Fibroblast of skin of scalp (primary cell): ENCODE measurements at regions not wholly inside any gene's neighbourhood (a gene's known extent, or its start where the extent isn't known, plus 50 kb on each side); places are given as distances from the start of the nearest gene placed in this dataset.

ENCODE experiments used
- DNase-seq: peaks from one replicate; pipeline ENCODE4 v3.0.0-alpha.2; 2013

DNA sequence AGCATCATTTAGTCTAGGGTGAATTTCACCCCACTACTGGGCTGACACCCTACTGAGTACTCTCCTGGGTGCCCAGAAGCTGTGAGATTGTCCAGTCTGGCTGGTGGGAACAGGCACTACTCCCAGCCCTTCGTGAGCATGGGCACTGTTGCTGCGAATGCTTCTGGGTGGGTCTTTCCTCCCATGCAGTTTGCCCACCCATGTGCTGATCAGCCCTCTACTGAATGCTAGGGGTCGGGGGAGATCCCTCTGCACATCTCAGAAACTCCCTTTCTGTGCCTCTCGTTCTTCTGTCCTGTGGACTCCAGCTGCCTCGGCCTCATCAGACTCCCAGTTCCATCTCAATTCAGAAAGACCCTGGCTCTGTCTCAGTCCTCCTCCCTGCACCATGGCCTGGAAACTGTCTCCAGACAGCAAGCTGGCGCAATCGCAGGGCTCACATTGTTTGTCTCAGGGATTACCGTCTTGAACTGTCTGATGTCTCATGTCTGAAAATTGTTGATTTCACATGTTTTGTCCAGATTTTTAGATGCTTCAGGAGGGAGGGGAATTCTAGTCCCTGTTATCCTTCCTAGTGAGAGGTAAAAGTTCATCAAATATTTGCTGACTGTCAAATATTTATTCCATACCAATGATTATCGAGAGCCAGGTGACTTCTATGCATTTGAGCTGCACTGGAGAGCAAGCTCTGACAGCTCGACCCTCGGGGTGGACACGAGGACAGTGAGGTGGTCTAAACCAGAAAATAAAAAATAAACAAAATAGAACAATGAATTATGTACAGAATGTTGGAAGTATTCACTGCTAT lies 316.6 kb upstream of the RTL1 start:
- DNase-seq, result no peak

DNA sequence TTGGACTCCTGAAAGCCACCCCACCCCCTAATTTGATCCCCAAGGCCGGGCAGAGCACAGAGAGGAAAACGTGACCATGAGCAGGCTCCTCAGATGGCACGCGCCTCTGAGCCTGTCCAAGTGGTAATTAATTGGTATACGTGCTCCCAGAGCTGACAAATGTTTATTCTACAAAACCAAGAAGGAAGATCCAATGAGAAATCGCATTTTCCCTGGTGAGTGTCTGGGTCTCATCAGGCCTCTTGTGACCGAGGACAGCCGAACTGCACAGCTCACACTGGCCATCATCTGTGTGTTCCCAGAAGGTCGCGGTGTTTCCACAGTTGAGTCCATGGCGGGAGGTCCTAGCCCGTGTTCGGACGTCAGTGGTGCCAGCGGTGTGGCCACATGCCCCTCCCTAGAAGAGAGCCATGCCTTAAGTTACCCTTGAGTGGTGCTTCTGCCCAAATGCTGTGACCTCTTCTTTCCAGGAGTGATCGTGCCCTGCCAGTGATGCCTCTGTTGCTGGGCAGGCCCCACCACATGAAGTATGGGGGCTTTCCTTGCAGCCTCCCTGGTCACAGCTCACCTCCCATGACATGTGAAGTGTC lies 317.5 kb upstream of the RTL1 start:
- DNase-seq, result no peak

DNA sequence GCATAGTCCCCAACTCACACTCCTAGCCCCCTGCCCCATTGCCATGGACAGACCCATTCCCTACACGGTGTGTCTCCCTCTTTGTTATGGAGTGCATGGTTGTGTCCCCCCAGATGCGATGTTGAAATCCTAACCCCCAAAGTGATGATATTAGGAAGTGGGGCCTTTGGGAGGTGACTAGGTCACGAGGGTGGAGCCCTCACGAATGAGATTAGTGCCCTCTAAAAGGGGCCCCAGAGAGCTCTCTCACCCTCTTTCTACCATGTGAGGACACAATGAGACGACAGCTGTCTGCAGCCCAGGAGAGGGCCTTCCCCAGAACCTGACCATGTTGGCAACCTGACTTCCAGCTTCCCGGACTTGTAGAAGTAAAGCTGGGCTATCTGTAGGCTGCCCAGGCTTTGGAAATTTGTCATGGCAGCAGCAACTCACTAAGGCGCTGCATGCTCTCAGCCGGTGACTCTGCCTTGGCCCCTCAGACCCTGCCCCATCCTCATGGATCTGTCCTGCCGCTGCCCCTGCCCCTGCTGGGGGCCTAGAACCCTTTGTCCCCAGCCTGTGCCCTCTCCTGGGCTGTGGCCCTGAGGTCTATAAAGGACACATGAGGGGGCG lies 318.1 kb upstream of the RTL1 start:
- no peak for DNase-seq

DNA sequence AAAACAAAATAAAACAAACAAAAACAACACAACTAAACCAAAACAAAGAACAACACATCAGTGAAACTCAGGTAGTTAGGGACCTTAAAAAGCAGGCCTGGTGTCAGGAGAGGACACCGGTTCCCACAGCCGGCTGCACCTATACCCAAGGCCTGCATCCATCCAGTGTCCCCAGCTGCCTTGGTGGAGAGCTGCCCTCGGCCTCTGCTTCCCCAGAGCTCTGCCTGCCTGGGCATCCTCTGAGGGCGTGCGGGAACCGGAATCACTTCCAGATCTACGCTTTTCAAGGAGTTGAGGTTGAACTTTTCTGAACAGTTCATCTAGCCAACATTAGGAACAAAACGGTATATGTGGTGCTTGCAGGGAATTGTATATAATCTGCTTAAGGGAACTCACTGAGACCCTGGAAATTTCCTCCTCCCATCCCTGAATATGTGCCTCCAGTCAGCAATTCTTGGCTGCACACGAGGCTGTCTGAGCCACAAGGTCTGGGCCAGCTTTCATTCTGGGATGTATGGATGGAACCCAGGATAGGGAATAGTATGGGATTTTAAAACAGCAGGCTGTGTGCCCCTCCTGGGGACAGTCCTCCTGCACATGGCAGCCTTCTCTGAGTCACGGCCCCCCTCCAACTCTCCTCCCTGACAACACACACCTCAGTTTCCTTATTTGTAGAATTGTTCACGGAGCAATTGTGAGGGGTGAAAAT lies 319.0 kb upstream of the RTL1 start:
- no peak for DNase-seq

DNA sequence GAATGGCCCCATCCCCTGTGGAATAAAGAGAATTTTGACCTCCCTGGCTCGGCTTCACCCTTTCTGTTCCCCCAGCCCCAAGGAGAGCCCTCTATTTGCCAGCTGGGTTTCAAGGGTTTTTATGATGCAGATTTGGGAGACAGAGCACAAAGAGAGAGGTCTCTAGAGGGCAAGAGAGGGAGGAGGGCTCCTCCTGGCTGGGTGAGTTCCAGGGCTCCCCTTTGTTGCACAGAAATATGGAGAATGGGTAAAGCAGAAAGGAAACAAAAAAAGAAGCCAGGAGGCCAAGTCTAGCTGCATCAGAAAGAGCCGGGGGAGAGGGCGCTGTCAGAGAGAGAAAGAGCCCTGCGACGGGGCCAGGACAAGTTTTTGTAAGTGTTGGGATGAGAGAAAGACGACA lies 319.6 kb upstream of the RTL1 start:
- DNase-seq, result no peak

DNA sequence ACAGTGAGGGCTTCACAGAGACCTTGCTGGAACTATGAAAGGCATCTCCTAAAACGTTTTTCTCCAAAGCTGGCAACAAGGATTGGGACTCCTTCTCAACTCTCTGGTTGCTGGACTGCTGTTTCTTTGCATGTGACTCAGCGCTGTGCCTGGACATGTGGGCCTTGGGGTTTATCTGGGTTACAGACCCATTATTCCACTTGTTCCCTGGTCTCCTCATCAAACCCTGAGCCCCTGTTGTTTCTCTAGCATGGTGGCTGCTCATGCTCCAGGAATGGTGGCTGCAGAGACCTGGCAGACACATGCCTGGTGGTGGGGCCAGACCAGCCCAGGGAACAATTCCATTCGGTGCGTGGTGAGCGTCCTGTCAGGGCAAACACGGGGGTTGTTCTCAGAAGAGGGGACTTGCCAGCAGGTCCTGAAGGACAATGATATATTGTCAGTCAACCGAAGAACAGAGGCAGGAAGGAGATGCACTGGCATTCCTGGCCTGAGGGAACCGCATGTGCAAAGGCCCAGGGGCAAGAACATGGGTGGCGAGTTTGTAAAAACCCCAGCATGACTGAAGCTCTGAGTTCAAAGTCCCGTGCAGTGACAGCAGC lies 320.1 kb upstream of the RTL1 start:
- no peak for DNase-seq

DNA sequence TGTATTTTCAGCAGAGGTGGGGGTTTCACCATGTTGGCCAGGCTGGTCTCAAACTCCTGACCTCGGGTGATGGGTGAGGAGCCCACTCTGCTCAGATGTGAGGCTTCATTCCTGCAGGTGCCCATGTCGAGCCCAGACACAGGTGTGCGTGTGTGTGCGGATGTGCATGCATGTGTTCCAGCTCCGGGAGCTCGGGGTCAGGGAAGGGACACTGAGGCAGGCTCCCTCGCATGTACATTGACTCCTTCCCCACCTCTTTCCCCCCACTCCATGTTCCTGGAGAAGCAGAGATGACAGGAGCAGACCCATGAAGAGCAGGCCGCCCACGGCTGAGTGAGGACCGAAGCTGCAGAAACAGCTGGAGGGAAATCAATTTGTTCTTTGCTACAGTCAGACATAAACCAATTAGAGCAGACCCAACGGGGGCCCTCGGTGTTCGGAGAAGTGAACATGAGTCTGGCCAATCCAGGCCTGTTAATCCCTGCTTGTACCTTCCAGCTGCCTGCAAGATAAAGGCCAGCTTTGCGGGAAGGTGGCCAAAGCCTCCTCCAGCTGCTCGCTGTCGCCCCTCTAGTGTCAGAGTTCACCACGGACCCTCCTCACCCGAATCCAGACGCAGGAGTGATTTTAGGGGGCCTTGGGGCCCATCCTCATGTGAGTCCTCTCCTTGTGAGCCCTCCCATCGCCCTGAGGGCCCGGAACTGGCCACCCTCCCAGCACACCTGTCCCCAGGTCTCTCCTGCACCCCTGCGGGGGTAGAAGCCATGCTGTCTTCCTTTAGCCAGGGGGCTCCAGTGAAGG lies 321.0 kb upstream of the RTL1 start:
- no peak for DNase-seq

DNA sequence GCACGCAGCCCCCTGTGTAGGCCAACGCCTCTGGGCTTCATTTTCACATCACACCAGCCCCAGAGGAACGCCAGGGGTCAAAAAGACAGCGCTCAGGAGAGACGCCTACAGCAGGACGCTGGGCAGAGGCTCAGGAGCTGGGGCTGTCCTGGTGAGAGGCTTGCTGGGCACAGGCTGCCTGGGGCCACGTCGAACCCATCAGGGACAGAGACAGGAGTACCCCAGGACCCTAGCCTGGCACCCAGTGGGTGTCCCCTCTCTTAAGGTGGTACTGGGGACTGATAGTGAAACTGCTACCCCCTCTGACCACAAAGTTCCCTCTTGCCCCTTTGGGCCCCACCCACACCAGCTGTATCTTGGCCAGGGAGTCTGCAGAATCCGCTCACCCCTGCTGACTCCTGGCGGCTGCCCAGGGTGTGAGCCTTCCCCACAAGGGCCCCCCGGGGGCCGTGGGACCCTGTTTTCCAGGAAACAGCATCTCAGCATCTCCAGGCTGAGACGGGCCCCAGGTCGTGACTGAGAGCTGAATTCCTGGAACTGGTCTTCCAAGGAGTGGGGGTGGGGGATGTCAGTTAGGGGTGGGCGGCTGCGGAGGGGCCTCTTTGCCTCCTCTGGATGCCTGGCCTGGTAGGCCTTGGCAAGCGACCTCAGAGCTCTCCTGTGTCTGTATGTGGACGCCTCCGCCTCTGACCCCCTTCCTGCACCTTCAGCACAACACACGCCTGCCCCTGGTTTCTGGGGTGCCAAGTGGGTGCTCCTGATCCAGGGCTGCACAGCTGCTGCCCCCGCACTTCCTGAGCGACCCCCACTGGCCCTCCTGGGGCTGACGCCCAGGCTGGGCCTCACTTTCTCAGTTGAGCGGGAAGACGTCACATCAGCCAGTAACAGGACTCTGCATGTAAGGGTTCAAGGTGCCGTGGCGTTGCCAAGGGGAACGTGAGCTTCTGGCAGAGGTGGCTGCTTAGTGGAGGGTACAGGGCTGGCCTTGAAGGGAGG lies 321.9 kb upstream of the RTL1 start:
- no peak for DNase-seq

DNA sequence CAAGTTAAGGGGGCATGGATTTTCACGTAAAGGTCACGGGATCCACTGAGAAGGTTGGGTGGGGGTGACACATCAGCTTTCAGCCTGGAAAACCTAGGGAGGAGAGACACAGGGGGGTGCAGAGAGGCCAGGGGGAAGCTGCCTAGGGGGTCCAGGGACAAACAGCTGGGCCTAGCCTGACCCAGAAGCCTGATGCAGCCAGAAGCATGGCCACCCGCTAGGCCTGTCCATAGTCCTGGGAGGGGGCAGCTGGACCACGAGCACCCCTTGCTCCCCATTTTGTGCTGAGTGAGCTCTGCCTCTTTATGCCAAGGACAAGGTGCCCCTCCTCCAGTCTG lies 322.7 kb upstream of the RTL1 start:
- no peak for DNase-seq

DNA sequence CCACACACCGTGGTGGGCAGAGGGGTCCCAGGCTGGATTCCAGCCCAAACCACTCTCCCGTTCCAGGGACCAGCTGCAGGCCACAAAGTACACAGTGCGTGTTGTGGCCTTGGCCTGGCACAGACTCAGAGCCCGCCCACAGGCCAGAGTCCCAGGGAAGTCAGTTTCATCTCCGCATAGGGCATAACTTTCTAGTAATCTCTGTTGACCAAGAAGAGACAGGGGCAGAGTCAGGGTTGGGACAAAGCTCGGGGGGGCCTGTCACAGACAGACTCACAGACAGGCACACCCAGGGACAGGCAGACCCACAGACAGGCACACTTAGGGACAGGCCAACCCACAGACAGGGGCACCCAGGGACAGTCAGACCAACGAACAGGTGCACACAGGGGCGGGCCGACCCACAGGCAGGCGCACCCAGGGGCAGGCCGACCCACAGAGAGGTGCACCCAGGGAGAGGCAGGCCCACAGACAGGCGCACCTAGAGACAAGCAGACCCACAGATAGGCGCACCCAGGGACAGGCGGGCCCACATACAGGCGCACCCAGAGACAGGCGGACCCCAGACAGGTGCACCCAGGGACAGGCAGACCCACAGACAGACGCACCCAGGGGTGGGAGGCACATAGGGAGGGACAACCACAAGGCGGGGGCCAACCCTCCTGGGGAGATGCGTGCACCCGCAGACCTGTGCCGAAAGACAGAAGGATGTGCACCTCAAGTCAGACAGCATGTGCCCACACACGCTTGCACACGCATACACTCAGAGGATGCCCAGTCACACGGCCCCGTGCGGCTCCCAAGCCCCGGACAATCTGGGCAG lies 323.3 kb upstream of the RTL1 start:
- no peak for DNase-seq

DNA sequence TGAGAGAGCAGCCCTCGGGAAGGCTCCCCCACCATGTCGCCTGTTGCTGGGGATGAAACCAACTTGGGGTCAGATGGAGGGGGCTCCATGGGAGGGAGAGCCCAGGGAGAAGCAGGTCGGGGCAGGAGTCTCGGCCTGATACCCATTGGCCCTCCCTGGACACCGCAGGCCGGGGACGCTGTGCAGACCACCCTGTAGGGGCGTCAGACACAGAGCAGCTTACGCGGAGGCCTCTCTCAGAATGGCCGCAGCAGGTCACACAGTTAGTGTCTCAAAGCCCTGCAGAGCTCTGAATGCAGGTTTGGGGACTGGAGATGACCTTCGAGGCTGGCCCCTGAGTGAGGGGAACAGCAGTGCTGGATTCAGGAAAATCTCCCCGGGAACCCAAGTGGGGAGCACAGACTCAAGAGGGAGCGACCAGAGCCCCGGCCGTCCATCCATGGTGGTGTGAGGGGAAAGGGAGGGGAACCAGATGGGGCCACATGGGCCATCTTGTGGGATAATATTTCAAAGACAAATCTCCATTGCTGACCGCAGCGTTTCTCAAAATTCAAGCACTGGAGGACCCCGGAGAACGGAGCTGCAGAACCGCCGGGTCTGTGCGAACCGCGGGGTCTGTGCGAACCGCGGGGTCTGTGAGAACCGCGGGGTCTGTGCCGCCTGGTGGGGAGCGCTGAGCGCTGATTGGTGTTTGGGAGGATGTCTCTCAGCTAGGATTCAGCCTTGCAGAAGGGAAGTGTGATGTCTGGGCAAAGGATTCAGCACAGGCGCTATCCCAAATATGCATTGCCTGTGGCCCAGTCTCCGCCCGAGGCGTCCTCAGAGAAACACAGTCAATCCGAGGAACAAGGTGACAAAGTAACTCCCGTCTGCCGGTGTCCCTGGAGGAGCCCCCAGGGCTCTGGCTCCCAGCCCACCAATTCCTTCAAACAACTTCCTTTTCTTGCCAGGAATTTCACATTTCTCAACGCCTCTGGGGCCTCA lies 324.4 kb upstream of the RTL1 start:
- DNase-seq, result no peak

DNA sequence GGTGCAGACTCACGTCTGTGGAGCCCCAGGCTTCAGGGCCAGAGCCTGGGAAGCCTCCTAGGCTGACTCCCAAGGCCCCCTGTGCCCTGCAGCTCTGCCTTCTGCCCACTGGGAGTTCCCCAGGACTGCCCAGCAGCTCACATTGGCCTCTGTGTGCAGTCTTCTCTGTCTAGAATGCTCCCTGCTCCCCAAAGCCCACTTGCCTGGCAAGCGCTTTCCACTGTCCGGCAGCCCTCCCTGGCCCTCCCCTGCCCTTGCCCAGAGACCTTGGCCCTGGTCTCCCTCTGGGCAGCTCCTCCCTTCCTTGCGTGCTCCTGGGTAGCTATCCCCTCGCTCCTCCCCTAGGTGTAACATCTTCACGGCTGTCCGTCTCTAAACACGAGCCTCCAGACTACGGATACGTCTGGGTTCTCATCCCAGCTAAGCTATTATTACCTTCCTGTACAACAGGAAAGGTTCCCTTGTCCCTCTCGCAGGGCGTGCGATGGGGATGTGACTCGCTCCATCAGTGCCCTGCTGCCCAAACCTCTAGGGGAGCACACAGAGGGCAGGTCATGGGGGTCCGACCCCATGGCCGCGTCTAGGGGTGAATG lies 325.5 kb upstream of the RTL1 start:
- no peak for DNase-seq

DNA sequence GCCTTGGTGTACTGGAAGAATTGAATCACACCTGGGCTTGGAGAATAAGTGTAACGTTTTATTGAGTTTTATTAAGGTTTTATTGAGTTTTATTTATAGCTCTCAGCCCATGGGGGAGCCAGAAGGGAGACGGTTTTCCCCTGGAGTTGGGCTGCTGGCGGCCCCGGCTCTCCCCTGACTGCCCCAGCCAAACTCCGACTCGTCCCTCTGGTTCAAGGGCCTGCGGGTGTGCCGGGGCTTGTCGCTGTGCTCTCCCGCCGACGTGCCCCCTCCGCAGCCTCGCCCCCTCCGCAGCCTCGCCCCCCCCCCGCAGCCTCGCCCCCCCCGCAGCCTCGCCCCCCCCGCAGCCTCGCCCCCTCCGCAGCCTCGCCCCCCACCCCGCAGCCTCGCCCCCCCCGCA lies 326.1 kb upstream of the RTL1 start:
- DNase-seq, result no peak

DNA sequence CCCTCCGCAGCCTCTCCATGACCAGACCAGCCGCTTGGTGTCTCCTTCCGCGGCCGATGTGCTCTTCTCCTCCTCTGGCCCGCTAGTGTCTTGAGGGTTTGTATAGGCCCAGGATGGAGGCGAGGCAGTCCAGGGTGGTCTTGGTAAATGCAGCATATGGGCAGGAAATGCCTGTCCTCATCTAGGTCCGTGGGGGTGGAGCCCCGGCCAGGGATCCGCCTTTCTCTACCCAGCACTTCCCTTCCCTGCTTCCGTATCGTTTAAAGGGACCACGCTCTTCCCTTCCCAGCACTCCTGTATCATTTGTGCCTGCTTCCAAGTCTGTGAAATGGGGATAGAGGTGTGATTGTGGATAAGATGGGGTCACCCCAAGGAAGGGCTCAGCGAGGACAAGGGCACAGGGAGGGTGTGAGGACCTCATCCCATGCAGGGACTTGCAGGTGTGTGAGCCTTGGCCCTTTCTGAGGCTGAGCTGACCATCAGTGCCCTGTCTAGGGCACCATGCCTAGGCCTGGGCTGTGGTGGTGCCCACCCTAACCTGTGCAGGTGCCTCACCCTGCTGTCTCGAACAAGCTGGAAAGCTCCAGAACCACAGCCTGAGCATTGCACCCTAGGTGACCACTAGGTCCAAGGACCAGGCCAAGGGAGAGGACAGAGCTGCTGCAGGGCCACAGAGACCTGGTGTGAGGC lies 326.8 kb upstream of the RTL1 start:
- DNase-seq, result peak; percentile 24

DNA sequence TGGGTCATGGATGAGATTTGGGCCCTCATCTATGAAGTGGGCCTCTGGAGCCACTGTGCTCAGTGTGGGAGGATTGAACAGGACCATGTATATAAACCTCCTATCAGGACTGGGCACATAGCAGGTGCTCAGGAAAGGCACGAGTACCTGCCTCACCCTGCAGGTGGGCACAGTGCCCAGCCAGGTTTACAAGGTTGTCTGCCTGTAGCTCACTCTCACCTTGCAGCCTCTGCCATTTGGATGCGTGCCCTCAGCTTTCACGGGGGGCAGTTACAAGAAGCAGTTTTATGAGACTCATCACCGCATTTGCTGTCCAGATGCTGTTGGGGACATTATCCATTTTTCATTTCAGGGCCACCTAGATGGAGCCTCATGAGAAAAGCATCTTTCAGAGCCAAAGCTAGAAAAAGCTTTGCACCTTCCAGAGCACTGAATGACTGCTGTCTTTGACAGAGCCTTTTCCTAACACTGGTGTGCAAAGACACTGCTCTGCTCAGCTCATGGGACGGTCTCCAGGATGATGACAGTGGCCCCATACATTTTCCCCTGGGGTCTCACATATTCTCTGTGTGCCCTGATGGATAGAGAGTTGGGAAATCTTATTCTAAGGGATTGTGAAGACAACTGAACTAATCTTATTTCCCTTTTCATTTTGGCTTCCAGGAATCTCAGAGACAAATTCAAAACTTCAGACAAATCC lies 327.5 kb upstream of the RTL1 start:
- DNase-seq, result no peak

DNA sequence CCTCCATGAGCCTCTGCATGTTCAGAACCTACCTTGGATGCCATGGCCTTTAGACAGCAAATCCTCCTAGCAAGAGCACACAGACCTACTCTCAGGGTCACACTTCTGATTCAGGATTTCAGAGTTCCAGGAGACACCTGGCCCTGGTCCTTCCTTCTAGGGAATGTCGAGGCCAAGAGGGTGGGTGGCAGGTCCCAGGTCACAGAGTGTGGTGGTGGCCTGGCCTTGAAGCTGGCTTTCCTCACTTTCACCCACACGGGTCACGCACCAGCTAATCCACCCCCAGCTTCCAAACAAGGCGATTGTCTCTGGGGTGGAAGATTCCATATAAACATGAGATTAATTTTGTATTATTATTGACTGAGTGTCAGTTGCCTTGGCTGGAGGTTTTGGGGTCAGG lies 328.3 kb upstream of the RTL1 start:
- no peak for DNase-seq
